ENCODE measurements at regions not wholly inside any gene's neighbourhood (a gene's known extent, or its start where the extent isn't known, plus 50 kb on each side); places are given as distances from the start of the nearest gene placed in this dataset.

GRCh38 chr9:28547527-28547926, 974.2 kb upstream of the C9orf72 start:
- TF ChIP-seq CTCF (optimal IDR thresholded peaks at IDR 0.05 in 1 of 3, IDR thresholded peaks at IDR 0.05 in 1 of 3, conservative IDR thresholded peaks at IDR 0.05 in 1 of 3; ENCODE audit: extremely low read depth in 1 of 3, insufficient read depth in 2 of 3, low read length in 3 of 3): no peak
- no peak for TF ChIP-seq EZH2 (IDR thresholded peaks at IDR 0.05; ENCODE audit: low read length)

Measured in keratinocyte (primary cell).